ENCODE measurements at regions not wholly inside any gene's neighbourhood (a gene's known extent, or its start where the extent isn't known, plus 50 kb on each side); places are given as distances from the start of the nearest gene placed in this dataset.
"Not testable (repeated sequence)": the region's sequence is repeated elsewhere in the genome, so short reads cannot be mapped to it uniquely, and the experiment has no call there.

DNA sequence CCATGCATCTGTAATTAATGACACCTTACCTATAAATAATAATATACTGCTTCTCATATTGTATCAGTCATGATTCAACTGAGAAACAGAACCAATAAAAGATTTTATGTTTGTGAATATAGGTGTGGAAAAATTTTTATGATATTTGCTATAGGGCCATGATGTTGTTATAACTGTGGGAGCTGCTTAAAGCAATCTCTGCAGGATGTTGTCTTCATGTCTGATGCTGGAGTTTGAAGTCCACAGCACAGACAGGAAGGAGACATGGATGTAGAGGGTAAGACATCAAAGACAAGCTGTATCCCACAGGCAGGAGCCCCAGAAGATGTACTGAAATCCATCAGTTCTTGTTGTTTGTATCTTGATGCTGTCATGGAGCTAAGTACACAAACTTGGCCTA, 366.7 kb upstream of the ANKRD20A1 start:
- DNase-seq (ENCODE audit: low read depth, low spot score); POLR2A ChIA-PET; H3K9me3 ChIP-seq (ENCODE audit: control insufficient read depth, insufficient read depth, low read length); H3K4me3 ChIP-seq (ENCODE audit: low read depth, low read length); H3K27ac ChIP-seq (ENCODE audit: low read depth, low read length); CTCF ChIA-PET; H3K27me3 ChIP-seq (ENCODE audit: control insufficient read depth, insufficient read depth, low read length): not testable (repeated sequence)

- POLR2A ChIA-PET; DNase-seq (ENCODE audit: low read depth, low spot score); CTCF ChIA-PET; H3K27me3 ChIP-seq (ENCODE audit: control insufficient read depth, insufficient read depth, low read length); H3K4me3 ChIP-seq (ENCODE audit: low read depth, low read length); H3K9me3 ChIP-seq (ENCODE audit: control insufficient read depth, insufficient read depth, low read length); H3K27ac ChIP-seq (ENCODE audit: low read depth, low read length): not testable (repeated sequence)
These were observed 381.3 kb upstream of the ANKRD20A1 start for GRCh38 chr9:67477465-67477864.

DNA sequence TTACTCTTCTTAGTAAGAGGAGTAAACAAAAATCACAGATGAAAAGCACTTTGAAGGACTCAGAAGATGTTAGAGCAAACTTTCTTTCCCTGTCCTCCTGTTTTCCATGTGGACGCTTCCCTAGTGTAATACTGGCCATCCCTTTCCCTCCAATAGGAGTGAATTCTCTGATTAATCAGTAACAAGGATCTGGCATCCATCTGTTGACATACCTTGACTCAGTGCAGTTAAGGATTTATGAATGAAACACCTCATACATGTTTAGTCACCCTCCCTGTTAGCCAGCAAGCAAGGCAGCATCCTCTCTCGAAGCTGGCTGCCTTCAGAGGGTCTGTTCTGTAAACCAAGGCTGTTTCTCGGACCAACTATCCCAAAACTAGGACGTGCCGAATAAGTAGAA, 388.0 kb upstream of the ANKRD20A1 start:
- H3K9me3 ChIP-seq (ENCODE audit: control insufficient read depth, insufficient read depth, low read length); CTCF ChIA-PET; POLR2A ChIA-PET; H3K27ac ChIP-seq (ENCODE audit: low read depth, low read length); H3K4me3 ChIP-seq (ENCODE audit: low read depth, low read length); H3K27me3 ChIP-seq (ENCODE audit: control insufficient read depth, insufficient read depth, low read length); DNase-seq (ENCODE audit: low read depth, low spot score): not testable (repeated sequence)

- H3K27me3 ChIP-seq (ENCODE audit: control insufficient read depth, insufficient read depth, low read length); CTCF ChIA-PET; H3K4me3 ChIP-seq (ENCODE audit: low read depth, low read length); H3K9me3 ChIP-seq (ENCODE audit: control insufficient read depth, insufficient read depth, low read length); DNase-seq (ENCODE audit: low read depth, low spot score); POLR2A ChIA-PET; H3K27ac ChIP-seq (ENCODE audit: low read depth, low read length): not testable (repeated sequence)
These were observed 390.4 kb upstream of the ANKRD20A1 start for GRCh38 chr9:67468326-67468725.

- H3K27me3 ChIP-seq (ENCODE audit: control insufficient read depth, insufficient read depth, low read length); H3K27ac ChIP-seq (ENCODE audit: low read depth, low read length); POLR2A ChIA-PET; DNase-seq (ENCODE audit: low read depth, low spot score); CTCF ChIA-PET; H3K9me3 ChIP-seq (ENCODE audit: control insufficient read depth, insufficient read depth, low read length); H3K4me3 ChIP-seq (ENCODE audit: low read depth, low read length): not testable (repeated sequence)
These were observed 396.7 kb upstream of the ANKRD20A1 start for GRCh38 chr9:67461796-67462757.

- H3K4me3 ChIP-seq (ENCODE audit: low read depth, low read length); DNase-seq (ENCODE audit: low read depth, low spot score); H3K9me3 ChIP-seq (ENCODE audit: control insufficient read depth, insufficient read depth, low read length); POLR2A ChIA-PET; H3K27ac ChIP-seq (ENCODE audit: low read depth, low read length); H3K27me3 ChIP-seq (ENCODE audit: control insufficient read depth, insufficient read depth, low read length); CTCF ChIA-PET: not testable (repeated sequence)
These were observed 405.8 kb upstream of the ANKRD20A1 start for GRCh38 chr9:67452941-67453340.

DNA sequence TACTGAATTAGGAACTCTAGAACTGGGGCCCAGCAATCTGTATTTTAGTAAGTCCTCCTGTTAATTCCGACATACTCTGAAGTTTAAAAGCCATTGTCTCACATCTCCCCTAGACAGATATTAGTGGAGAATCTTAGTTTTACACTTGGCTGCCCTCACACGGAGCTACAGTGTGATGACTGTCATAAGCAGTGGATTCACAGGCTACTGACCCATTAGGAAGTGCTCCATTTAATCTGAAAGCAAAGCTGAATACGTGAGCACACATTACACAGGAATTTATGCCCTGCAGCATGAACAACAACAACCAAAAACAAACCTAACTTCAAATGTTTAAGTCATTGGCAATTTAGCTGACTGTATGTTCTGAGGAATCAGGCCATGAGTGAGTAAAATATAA, 416.4 kb upstream of the ANKRD20A1 start:
- DNase-seq (ENCODE audit: low read depth, low spot score); CTCF ChIA-PET; H3K27me3 ChIP-seq (ENCODE audit: control insufficient read depth, insufficient read depth, low read length); H3K27ac ChIP-seq (ENCODE audit: low read depth, low read length); H3K9me3 ChIP-seq (ENCODE audit: control insufficient read depth, insufficient read depth, low read length); POLR2A ChIA-PET; H3K4me3 ChIP-seq (ENCODE audit: low read depth, low read length): not testable (repeated sequence)

DNA sequence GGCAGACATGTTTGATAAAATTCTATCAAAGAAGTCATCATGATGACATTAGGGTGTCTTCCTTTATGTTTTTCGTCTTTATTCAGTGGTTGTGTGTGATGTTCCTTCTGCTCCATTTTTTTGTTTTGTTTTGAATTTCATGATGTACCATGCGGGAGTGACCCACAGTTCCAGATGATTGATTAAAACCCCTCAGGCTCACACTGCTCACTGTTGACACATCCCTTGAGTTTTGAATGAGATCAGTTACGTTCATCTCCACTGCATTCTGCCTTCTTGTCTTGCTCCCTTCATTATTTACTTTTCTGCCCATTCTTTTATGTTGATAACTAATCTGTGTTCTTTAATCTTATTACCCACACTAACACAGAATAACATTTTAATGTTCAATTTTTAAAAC, 421.7 kb upstream of the ANKRD20A1 start:
- H3K27me3 ChIP-seq (ENCODE audit: control insufficient read depth, insufficient read depth, low read length); H3K27ac ChIP-seq (ENCODE audit: low read depth, low read length); DNase-seq (ENCODE audit: low read depth, low spot score); H3K9me3 ChIP-seq (ENCODE audit: control insufficient read depth, insufficient read depth, low read length); POLR2A ChIA-PET; CTCF ChIA-PET; H3K4me3 ChIP-seq (ENCODE audit: low read depth, low read length): not testable (repeated sequence)

DNA sequence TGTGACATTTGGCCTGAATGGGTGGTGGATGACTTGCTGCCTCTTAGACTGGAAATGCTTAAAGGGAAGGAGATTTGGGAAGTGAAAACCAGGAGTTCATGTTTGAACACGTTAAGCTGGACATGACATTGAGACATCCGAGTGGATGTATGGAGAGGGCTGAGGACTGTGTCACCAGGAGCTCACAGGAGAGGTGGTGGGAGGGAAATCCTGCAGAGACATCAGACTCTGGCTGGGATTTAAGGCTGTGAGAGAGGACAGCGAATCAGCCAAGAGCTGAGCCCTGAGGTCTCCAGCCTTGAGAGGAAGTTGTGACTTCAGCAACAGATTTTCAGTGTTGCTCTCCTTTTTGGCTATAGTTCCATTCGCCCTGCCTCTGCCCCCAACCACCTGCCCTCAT, 432.5 kb upstream of the SPATA31A3 start:
- CTCF ChIA-PET; POLR2A ChIA-PET; DNase-seq (ENCODE audit: low read depth, low spot score); H3K27ac ChIP-seq (ENCODE audit: low read depth, low read length); H3K27me3 ChIP-seq (ENCODE audit: control insufficient read depth, insufficient read depth, low read length); H3K9me3 ChIP-seq (ENCODE audit: control insufficient read depth, insufficient read depth, low read length); H3K4me3 ChIP-seq (ENCODE audit: low read depth, low read length): not testable (repeated sequence)

DNA sequence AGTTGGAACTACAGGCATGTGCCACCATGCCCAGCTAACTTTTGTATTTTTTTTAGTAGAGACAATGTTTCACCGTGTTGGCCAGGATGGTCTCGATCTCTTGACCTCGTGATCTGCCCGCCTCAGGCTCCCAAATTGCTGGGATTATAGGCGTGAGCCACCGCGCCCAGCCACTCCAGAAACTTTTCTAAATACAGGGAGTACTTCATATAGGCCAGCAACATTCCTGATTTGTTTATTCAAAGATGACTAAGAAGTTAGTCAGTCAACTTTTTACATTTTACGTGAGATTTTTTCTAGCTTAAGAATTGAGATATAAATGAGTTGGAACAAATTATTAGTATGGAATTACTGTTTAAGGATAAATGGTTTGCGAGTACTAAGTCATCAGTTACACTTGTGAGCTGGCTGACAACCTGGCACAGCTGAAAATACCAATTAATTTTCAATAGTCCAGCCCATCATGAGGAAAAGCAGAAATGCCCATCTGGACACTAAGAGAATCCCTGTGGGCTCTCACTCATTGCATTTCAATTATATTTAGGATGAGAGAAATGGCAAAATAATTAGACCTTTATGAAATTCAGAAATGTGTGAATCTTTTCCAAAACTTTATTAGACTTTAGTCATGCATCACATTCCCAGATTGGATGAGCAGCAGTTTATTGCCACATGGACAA, 430.8 kb upstream of the SPATA31A3 start:
- CTCF ChIA-PET = not testable (repeated sequence)

DNA sequence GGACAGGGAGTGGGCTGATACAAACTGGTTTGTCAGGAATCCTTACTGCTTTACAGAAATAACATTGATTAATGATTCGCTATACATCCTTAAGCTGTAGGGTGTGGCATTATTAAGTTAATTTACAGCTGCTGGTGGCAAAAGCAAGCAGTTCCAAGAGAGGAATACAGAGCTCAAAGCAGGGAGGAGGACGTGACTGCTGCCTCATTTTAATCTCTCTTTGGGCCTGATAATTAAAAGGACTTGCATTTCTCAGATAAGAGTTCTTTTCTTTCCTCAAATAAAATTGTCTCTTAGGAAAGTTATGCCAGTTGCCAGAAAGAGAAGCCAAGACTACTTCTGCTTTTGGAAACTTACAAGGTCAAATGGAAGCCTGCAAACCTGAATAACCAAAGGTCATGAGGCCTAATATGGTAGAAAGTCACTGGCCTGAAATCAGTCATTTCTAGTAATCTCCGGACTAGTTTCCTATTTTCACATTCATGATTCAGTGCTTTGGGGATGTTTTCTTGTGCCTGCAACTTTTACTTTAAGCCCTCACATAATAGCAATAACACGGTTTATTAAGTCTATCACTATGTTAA, 426.2 kb upstream of the SPATA31A3 start:
- not testable (repeated sequence) for DNase-seq (ENCODE audit: low read depth, low spot score)

More for the DNA sequence above, 430.8 kb upstream of the SPATA31A3 start:
- H3K27ac ChIP-seq (ENCODE audit: low read depth, low read length); H3K27me3 ChIP-seq (ENCODE audit: control insufficient read depth, insufficient read depth, low read length); H3K4me3 ChIP-seq (ENCODE audit: low read depth, low read length); DNase-seq (ENCODE audit: low read depth, low spot score); H3K9me3 ChIP-seq (ENCODE audit: control insufficient read depth, insufficient read depth, low read length); POLR2A ChIA-PET: not testable (repeated sequence)

GRCh38 chr9:67417341-67417983, 425.1 kb upstream of the SPATA31A3 start:
- H3K27me3 ChIP-seq (ENCODE audit: control insufficient read depth, insufficient read depth, low read length); H3K9me3 ChIP-seq (ENCODE audit: control insufficient read depth, insufficient read depth, low read length); CTCF ChIA-PET; DNase-seq (ENCODE audit: low read depth, low spot score); H3K27ac ChIP-seq (ENCODE audit: low read depth, low read length); H3K4me3 ChIP-seq (ENCODE audit: low read depth, low read length); POLR2A ChIA-PET: not testable (repeated sequence)

More for the DNA sequence above, 426.2 kb upstream of the SPATA31A3 start:
- H3K4me3 ChIP-seq (ENCODE audit: low read depth, low read length); H3K27ac ChIP-seq (ENCODE audit: low read depth, low read length); H3K27me3 ChIP-seq (ENCODE audit: control insufficient read depth, insufficient read depth, low read length); H3K9me3 ChIP-seq (ENCODE audit: control insufficient read depth, insufficient read depth, low read length); POLR2A ChIA-PET; CTCF ChIA-PET: not testable (repeated sequence)
